ENCODE measurements at regions not wholly inside any gene's neighbourhood (a gene's known extent, or its start where the extent isn't known, plus 50 kb on each side); places are given as distances from the start of the nearest gene placed in this dataset.

- FAIRE-seq = no peak
Measured at GRCh38 chr5:125149527-125149926, 403.1 kb upstream of the ZNF608 start.

GRCh38 chr5:125150041-125150669 is 403.7 kb upstream of the ZNF608 start:
- FAIRE-seq = no peak

GRCh38 chr5:125151150-125151900 is 404.9 kb upstream of the ZNF608 start:
- no peak for FAIRE-seq

GRCh38 chr5:125152044-125152443 is 405.6 kb upstream of the ZNF608 start:
- FAIRE-seq = no peak

- FAIRE-seq = no peak
Measured at GRCh38 chr5:125152461-125153189, 406.2 kb upstream of the ZNF608 start.

GRCh38 chr5:125153231-125153630 is 406.8 kb upstream of the ZNF608 start:
- FAIRE-seq = no peak

GRCh38 chr5:125154301-125155110 is 408.1 kb upstream of the ZNF608 start:
- no peak for FAIRE-seq

- FAIRE-seq = no peak
Measured at GRCh38 chr5:125160787-125161502, 414.5 kb upstream of the ZNF608 start.

GRCh38 chr5:125162714-125163113 is 416.3 kb upstream of the ZNF608 start:
- FAIRE-seq = no peak

- FAIRE-seq = no peak
Measured at GRCh38 chr5:125169396-125169795, 423.0 kb upstream of the ZNF608 start.

- no peak for FAIRE-seq
Measured at GRCh38 chr5:125171641-125172040, 425.2 kb upstream of the ZNF608 start.

- FAIRE-seq = no peak
Measured at GRCh38 chr5:125175348-125176004, 429.0 kb upstream of the ZNF608 start.

- FAIRE-seq = no peak
Measured at GRCh38 chr5:125176005-125176390, 429.6 kb upstream of the ZNF608 start.

GRCh38 chr5:125177340-125177739 is 430.9 kb upstream of the ZNF608 start:
- no peak for FAIRE-seq

GRCh38 chr5:125179612-125180011 is 433.2 kb upstream of the ZNF608 start:
- FAIRE-seq = no peak

- FAIRE-seq = no peak
Measured at GRCh38 chr5:125180231-125180829, 433.9 kb upstream of the ZNF608 start.

- FAIRE-seq = no peak
Measured at GRCh38 chr5:125181159-125181558, 434.7 kb upstream of the ZNF608 start.

- no peak for FAIRE-seq
Measured at GRCh38 chr5:125181955-125182354, 435.5 kb upstream of the ZNF608 start.

- no peak for FAIRE-seq
Measured at GRCh38 chr5:125185740-125186139, 439.3 kb upstream of the ZNF608 start.

- FAIRE-seq = no peak
Measured at GRCh38 chr5:125186911-125187375, 440.5 kb upstream of the ZNF608 start.

GRCh38 chr5:125189531-125189941 is 443.1 kb upstream of the ZNF608 start:
- FAIRE-seq = no peak
